Muscle layer of duodenum (tissue), 2 donors: ENCODE measurements at regions not wholly inside any gene's neighbourhood (a gene's known extent, or its start where the extent isn't known, plus 50 kb on each side); places are given as distances from the start of the nearest gene placed in this dataset.
"Not testable (repeated sequence)": the region's sequence is repeated elsewhere in the genome, so short reads cannot be mapped to it uniquely, and the experiment has no call there.

ENCODE experiments used
- H3K27ac ChIP-seq: one replicate; pipeline ENCODE4 v1.7.0; 2013; ENCODE audit warnings: mild to moderate bottlenecking, low read length
- H3K27me3 ChIP-seq: one replicate; pipeline ENCODE4 v1.7.0; 2013; ENCODE audit warnings: low read depth, mild to moderate bottlenecking, control low read depth, low read length
- H3K36me3 ChIP-seq, 2 donors: one replicate each; pipeline ENCODE4 v1.7.0; 2013; ENCODE audit warnings: low read length in 2 of 2, control low read depth in 1 of 2, mild to moderate bottlenecking in 1 of 2; ENCODE audit not compliant: insufficient read depth in 2 of 2, control insufficient read depth in 1 of 2
- H3K4me1 ChIP-seq, 2 donors: one replicate each; pipeline ENCODE4 v1.7.0; 2013; ENCODE audit warnings: low read length in 2 of 2, mild to moderate bottlenecking in 2 of 2, control low read depth in 1 of 2, moderate library complexity in 1 of 2; ENCODE audit not compliant: insufficient read depth in 2 of 2, control insufficient read depth in 1 of 2
- H3K4me3 ChIP-seq, 2 donors: one replicate each; pipeline ENCODE4 v1.7.0; 2013; ENCODE audit warnings: low read length in 2 of 2, low read depth in 1 of 2, mild to moderate bottlenecking in 1 of 2
- H3K9me3 ChIP-seq, 2 donors: one replicate each; pipeline ENCODE4 v1.7.0; 2013; ENCODE audit warnings: low read length in 2 of 2, control low read depth in 1 of 2, mild to moderate bottlenecking in 1 of 2; ENCODE audit not compliant: control insufficient read depth in 1 of 2
- donor health status: healthy.

GRCh38 chr4:155590796-155591585 lies 75.7 kb upstream of the GUCY1A1 start:
- no peaks in the 10 kb centered on the region for H3K36me3 ChIP-seq
- no peaks in the 10 kb centered on the region for H3K4me1 ChIP-seq
- no peak overlapping the region for H3K27ac ChIP-seq
- H3K27me3 ChIP-seq = no peaks in the 10 kb centered on the region
- no peaks in the 10 kb centered on the region for H3K9me3 ChIP-seq
- no peak overlapping the region for H3K4me3 ChIP-seq

DNA sequence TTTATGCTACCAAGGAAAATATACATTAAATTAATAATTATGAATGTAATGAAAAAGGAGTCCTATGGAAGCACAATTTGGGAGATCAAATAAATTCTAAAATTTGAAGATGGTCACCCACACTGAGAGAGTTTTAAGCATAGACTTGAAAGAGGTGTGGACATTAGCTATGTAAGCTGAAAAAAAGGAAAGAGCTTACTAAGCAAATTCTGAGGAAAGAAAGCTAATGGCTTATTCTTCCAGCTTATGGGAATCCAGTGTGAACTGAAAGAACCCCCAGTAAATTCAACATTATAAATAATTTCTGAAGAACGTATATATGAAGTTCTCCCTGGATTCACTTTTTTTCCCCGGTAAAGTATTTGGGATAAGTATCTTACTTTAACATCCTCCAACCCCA lies 78.2 kb upstream of the GUCY1A1 start:
- no peaks in the 10 kb centered on the region for H3K36me3 ChIP-seq

DNA sequence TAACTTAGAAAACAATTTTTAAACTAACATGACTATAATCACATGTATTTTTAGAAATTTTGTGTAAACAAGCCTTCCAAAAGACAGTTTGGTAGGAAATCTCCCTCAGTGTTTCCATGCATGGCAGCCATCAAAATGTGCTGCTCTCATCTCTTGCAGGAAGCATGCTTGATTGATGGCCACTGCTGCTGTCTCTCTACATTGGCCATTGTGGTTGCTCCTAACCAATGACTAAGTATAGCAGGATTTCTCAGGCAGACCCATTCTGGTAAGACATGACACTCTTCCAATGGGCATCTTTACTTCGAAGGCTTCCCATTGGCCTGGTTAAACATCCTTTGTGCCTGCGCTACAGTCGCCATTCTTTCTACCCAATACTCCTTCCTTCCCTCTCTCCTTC lies 78.9 kb upstream of the GUCY1A1 start:
- Histone ChIP-seq H3K4me1 (peaks cover 0 to 4% of the 10 kb centered on the region in 2 donors), H3K27ac (no peak overlapping the region), H3K9me3 (no peaks in the 10 kb centered on the region), H3K4me3 (no peak overlapping the region), H3K27me3 (no peaks in the 10 kb centered on the region), H3K36me3 (no peaks in the 10 kb centered on the region)

More for the DNA sequence above, 78.2 kb upstream of the GUCY1A1 start:
- H3K9me3 ChIP-seq = no peaks in the 10 kb centered on the region
- no peak overlapping the region for H3K4me3 ChIP-seq
- H3K27ac ChIP-seq = no peak overlapping the region
- H3K4me1 ChIP-seq = no peaks in the 10 kb centered on the region
- no peaks in the 10 kb centered on the region for H3K27me3 ChIP-seq

GRCh38 chr4:155582971-155583437 lies 83.6 kb upstream of the GUCY1A1 start:
- Histone ChIP-seq H3K4me1 (peaks cover 0 to 4% of the 10 kb centered on the region in 2 donors), H3K36me3 (no peaks in the 10 kb centered on the region), H3K27me3 (no peaks in the 10 kb centered on the region), H3K27ac (peak overlapping the region; percentile 8), H3K9me3 (no peaks in the 10 kb centered on the region), H3K4me3 (peak overlapping the region in 1 of 2 donors; percentile 21)

DNA sequence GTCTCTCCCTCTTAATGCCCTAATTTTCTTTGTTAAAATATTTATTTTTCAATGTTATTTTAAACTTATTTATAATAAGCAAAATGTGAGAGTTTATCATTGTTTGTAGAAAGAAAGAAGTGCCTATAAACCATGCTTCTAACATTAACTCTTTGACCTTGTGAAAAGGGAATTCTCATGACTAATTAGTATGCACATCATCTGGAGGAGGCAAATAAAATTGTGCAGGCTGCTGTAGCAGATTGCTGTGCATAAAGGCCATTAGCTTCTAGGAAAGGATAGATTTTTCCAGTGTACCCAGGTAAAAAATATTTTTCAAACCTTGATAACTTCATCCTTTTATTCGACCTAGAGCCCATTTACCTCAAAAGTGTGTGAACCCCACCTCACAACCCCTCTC lies 84.6 kb upstream of the GUCY1A1 start:
- Histone ChIP-seq H3K27me3 (no peaks in the 10 kb centered on the region), H3K36me3 (no peaks in the 10 kb centered on the region), H3K4me3 (no peak overlapping the region), H3K27ac (no peak overlapping the region), H3K4me1 (peaks cover 0 to 4% of the 10 kb centered on the region in 2 donors), H3K9me3 (no peaks in the 10 kb centered on the region)

DNA sequence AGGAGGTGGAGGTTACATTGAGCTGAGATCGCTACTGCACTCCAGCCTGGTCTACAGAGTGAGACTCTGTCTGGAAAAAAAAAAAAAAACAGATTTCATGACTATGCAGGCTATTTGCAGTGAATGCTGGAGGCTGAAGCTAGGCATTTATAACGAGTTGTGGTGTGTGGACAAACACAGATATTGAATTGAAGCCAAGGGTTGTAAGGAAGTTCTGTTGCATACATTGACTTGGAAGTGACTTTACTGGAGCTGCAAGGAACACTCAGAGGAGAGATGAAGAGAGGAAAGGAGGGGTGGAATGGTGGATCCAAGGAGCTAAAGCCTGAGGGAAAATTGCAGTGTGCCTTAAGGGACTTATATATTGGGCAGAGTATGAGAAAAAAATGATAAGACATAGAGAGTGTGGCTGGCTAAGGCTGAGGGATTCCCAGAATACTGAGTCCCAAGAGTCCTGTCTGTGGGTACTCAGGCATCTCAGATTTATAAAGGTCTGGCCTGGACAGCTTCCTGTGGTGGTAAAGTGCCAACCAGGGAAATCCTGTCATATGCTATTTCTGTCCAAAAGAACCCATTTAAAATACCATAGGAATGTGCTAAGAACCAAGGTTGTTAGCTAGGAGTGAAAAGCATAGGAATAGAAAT lies 87.8 kb upstream of the GUCY1A1 start:
- Histone ChIP-seq H3K9me3 (no peaks in the 10 kb centered on the region), H3K4me1 (peaks cover 0 to 4% of the 10 kb centered on the region in 2 donors), H3K4me3 (no peak overlapping the region), H3K27me3 (no peaks in the 10 kb centered on the region), H3K27ac (no peak overlapping the region), H3K36me3 (no peaks in the 10 kb centered on the region)

GRCh38 chr4:155578219-155578618 lies 88.4 kb upstream of the GUCY1A1 start:
- Histone ChIP-seq H3K27ac (no peak overlapping the region), H3K4me1 (peaks cover 0 to 4% of the 10 kb centered on the region in 2 donors), H3K9me3 (no peaks in the 10 kb centered on the region), H3K27me3 (no peaks in the 10 kb centered on the region), H3K36me3 (no peaks in the 10 kb centered on the region), H3K4me3 (no peak overlapping the region)

DNA sequence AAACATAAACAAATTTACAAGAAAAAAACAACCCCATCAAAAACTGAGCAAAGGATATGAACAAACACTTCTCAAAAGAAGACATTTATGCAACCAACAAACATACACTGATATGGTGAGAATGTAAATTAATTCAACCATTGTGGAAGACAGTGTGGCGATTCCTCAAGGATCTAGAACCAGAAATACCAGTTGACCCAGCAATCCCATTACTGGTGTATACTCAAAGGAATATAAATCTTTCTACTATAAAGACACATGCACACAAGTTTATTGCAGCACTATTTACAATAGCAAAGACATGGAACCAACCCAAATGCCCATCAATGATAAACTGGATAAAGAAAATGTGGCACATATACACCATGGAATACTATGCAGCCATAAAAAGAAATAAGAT lies 92.3 kb upstream of the GUCY1A1 start:
- not testable (repeated sequence) for H3K36me3 ChIP-seq, H3K4me3 ChIP-seq, H3K4me1 ChIP-seq, H3K27me3 ChIP-seq, H3K27ac ChIP-seq, H3K9me3 ChIP-seq

GRCh38 chr4:155573126-155573525 lies 93.5 kb upstream of the GUCY1A1 start:
- Histone ChIP-seq H3K27ac (no peak overlapping the region), H3K27me3 (no peaks in the 10 kb centered on the region), H3K4me3 (no peak overlapping the region), H3K9me3 (no peaks in the 10 kb centered on the region), H3K36me3 (no peaks in the 10 kb centered on the region), H3K4me1 (peaks cover 0 to 5% of the 10 kb centered on the region in 2 donors)

- peaks cover 0 to 5% of the 10 kb centered on the region in 2 donors for H3K4me1 ChIP-seq
- H3K27me3 ChIP-seq = no peaks in the 10 kb centered on the region
- no peaks in the 10 kb centered on the region for H3K36me3 ChIP-seq
- H3K9me3 ChIP-seq = no peaks in the 10 kb centered on the region
- no peak overlapping the region for H3K4me3 ChIP-seq
- no peak overlapping the region for H3K27ac ChIP-seq
Measured at GRCh38 chr4:155572106-155572703, 94.4 kb upstream of the GUCY1A1 start.

GRCh38 chr4:155571184-155571944 lies 95.3 kb upstream of the GUCY1A1 start:
- H3K4me1 ChIP-seq = peaks cover 0 to 5% of the 10 kb centered on the region in 2 donors
- no peaks in the 10 kb centered on the region for H3K36me3 ChIP-seq
- H3K9me3 ChIP-seq = no peaks in the 10 kb centered on the region
- H3K27ac ChIP-seq = no peak overlapping the region
- no peak overlapping the region for H3K4me3 ChIP-seq
- H3K27me3 ChIP-seq = no peaks in the 10 kb centered on the region
